SK-N-SH treated with all-trans-retinoic acid at 6 μM for 48 hours (cell line): ENCODE measurements at regions not wholly inside any gene's neighbourhood (a gene's known extent, or its start where the extent isn't known, plus 50 kb on each side); places are given as distances from the start of the nearest gene placed in this dataset.

Experiments
- ARNTL ChIP-seq: fragments of 450-650 bp; formaldehyde crosslinking; IDR thresholded peaks from 2 replicates; pipeline ENCODE4 v1.5.0; 2020; ENCODE audit warnings: low read depth, mild to moderate bottlenecking, moderate library complexity, borderline replicate concordance
- CSDC2 ChIP-seq: fragments of 250-450 bp; sonication (Bioruptor Pico); IDR thresholded peaks from 2 replicates; pipeline ENCODE4 v1.5.0; 2020; ENCODE audit warnings: mild to moderate bottlenecking, moderate library complexity
- CSRNP3 ChIP-seq: fragments of 250-450 bp; sonication (Bioruptor Pico); IDR thresholded peaks from 2 replicates; pipeline ENCODE4 v1.5.1; 2021; ENCODE audit warnings: mild to moderate bottlenecking, moderate library complexity
- ESRRG ChIP-seq: fragments of 250-450 bp; sonication (Bioruptor Pico); IDR thresholded peaks from 2 replicates; pipeline ENCODE4 v1.6.1; 2021; ENCODE audit warnings: mild to moderate bottlenecking
- GLIS3 ChIP-seq: fragments of 250-450 bp; sonication (Bioruptor Pico); IDR thresholded peaks from 2 replicates; pipeline ENCODE4 v1.5.0; 2020; ENCODE audit warnings: mild to moderate bottlenecking, moderate library complexity
- OSR1 ChIP-seq: fragments of 250-450 bp; sonication (Bioruptor Pico); IDR thresholded peaks from 2 replicates; pipeline ENCODE4 v1.8.0; 2022; ENCODE audit warnings: moderate library complexity, mild to moderate bottlenecking, inconsistent platforms
- PATZ1 ChIP-seq: fragments of 250-450 bp; sonication (Bioruptor Pico); IDR thresholded peaks from 2 replicates; pipeline ENCODE4 v1.8.0; 2020; ENCODE audit warnings: mild to moderate bottlenecking, moderate library complexity, borderline replicate concordance
- RARB ChIP-seq: fragments of 250-450 bp; sonication (Bioruptor Pico); IDR thresholded peaks from 2 replicates; pipeline ENCODE4 v1.8.0; 2021; ENCODE audit warnings: mild to moderate bottlenecking, moderate library complexity
- TOX ChIP-seq: fragments of 250-450 bp; sonication (Bioruptor Pico); IDR thresholded peaks from 2 replicates; pipeline ENCODE4 v1.8.0; 2021; ENCODE audit warnings: mild to moderate bottlenecking, moderate library complexity, borderline replicate concordance
- ZC3H10 ChIP-seq: fragments of 250-450 bp; sonication (Bioruptor Pico); IDR thresholded peaks from 2 replicates; pipeline ENCODE4 v1.5.1; 2021; ENCODE audit warnings: mild to moderate bottlenecking, moderate library complexity
- ZFP3 ChIP-seq: fragments of 250-450 bp; sonication (Bioruptor Pico); IDR thresholded peaks from 2 replicates; pipeline ENCODE4 v1.5.0; 2020; ENCODE audit warnings: mild to moderate bottlenecking, moderate library complexity
- ZNF8 ChIP-seq: fragments of 450-650 bp; formaldehyde crosslinking; IDR thresholded peaks from 2 replicates; pipeline ENCODE4 v1.5.0; 2020; ENCODE audit warnings: mild to moderate bottlenecking, moderate library complexity
- TF ChIP-seq, protein P1 (sequence below): fragments of 250-450 bp; sonication (Bioruptor Pico); IDR thresholded peaks from 2 replicates; pipeline ENCODE4 v1.5.1; 2020; ENCODE audit warnings: low read depth, mild to moderate bottlenecking, moderate library complexity

DNA sequence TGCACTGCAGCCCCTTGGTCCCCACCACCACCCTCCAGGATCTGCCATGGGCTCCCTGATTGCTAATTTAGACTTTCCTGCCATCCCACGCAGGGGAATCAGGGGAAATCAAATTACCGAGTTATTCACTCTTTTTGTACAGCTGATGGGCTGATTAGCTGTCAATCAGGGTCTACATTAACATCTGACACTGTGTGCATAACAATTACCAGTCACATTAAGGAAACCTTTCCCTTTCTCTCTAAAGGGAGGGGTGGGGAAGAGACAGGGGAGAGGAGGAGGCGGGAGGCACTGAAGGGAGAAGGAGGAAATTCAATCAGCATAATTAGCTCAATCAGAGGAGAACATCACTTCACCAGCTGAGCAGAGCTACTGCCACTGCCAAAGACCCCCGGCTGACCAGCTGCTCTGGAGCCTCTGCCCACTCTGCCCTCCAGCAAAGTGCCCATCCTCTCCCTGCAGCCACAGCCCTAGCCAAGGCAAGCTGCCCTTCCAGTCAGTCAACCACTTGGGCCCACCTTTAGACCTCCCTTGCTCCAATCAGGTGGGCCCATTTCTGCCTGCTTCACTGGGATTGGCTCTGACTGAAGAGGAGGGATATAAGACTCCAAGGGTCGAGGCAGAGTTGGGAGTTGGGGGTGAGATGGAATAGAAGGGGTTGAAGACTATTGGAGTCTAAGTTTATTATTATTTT is 199.3 kb upstream of the ZC3H12A start:
- TF ChIP-seq PATZ1 (CRISPR knock-in tag) (no peak), RARB (CRISPR knock-in tag) (no peak), ZFP3 (CRISPR knock-in tag) (no peak), CSRNP3 (no peak), OSR1 (no peak), ZC3H10 (CRISPR knock-in tag) (no peak), GLIS3 (no peak), ZNF8 (CRISPR knock-in tag) (no peak), TOX (CRISPR knock-in tag) (no peak), CSDC2 (CRISPR knock-in tag) (no peak), ARNTL (CRISPR knock-in tag) (no peak), ESRRG (CRISPR knock-in tag) (no peak)
- TF ChIP-seq, protein P1, sequence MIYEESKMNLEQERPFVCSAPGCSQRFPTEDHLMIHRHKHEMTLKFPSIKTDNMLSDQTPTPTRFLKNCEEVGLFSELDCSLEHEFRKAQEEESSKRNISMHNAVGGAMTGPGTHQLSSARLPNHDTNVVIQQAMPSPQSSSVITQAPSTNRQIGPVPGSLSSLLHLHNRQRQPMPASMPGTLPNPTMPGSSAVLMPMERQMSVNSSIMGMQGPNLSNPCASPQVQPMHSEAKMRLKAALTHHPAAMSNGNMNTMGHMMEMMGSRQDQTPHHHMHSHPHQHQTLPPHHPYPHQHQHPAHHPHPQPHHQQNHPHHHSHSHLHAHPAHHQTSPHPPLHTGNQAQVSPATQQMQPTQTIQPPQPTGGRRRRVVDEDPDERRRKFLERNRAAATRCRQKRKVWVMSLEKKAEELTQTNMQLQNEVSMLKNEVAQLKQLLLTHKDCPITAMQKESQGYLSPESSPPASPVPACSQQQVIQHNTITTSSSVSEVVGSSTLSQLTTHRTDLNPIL (CRISPR knock-in tag) = no peak
